ENCODE measurements at regions not wholly inside any gene's neighbourhood (a gene's known extent, or its start where the extent isn't known, plus 50 kb on each side); places are given as distances from the start of the nearest gene placed in this dataset.

DNA sequence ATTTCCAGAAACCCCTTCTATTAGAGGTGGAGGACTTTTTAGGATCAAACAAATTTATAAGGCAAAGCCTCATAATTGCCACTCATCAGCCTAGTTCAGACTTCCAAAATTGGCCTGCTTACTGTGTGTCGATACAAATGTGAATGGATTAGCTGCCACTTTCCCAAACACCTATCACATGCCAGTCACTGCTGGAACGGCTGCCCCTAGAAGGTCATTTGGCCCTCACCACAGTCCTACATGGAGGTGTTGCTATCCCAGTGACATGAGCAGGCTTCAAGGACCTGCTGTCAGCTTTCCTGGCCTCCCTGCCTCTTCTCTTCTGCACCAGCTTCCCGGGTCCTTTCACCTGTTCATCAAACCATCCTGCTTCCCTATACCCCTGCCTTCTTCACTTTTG, 279.2 kb upstream of the SKOR2 start (continued):
- TF ChIP-seq, protein P1, sequence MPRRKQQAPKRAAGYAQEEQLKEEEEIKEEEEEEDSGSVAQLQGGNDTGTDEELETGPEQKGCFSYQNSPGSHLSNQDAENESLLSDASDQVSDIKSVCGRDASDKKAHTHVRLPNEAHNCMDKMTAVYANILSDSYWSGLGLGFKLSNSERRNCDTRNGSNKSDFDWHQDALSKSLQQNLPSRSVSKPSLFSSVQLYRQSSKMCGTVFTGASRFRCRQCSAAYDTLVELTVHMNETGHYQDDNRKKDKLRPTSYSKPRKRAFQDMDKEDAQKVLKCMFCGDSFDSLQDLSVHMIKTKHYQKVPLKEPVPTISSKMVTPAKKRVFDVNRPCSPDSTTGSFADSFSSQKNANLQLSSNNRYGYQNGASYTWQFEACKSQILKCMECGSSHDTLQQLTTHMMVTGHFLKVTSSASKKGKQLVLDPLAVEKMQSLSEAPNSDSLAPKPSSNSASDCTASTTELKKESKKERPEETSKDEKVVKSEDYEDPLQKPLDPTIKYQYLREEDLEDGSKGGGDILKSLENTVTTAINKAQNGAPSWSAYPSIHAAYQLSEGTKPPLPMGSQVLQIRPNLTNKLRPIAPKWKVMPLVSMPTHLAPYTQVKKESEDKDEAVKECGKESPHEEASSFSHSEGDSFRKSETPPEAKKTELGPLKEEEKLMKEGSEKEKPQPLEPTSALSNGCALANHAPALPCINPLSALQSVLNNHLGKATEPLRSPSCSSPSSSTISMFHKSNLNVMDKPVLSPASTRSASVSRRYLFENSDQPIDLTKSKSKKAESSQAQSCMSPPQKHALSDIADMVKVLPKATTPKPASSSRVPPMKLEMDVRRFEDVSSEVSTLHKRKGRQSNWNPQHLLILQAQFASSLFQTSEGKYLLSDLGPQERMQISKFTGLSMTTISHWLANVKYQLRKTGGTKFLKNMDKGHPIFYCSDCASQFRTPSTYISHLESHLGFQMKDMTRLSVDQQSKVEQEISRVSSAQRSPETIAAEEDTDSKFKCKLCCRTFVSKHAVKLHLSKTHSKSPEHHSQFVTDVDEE (CRISPR knock-in tag; IDR thresholded peaks at IDR 0.05), result no peak

DNA sequence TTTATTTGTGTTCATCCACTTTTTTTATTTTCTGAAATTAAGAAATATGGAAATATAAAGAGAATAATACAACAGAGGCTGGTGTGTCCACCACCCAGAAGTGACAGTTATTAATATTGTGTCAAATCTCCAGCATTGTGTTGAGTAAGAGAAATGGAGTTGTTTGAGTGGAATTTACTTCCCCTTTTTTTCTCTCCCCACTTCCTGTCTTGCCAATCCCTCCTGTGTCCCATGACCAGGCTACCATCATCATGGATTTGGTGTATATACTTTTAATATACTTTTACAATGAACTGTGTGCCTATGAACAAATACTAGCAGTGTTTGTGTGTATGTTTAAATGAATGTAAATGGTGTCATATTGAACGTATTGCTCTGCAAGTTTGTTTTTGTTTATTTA, 276.9 kb upstream of the SKOR2 start:
- no peak for TF ChIP-seq RARB (CRISPR knock-in tag; IDR thresholded peaks at IDR 0.05)
- no peak for TF ChIP-seq OSR1 (CRISPR knock-in tag; IDR thresholded peaks at IDR 0.05)
- TF ChIP-seq, protein P2, sequence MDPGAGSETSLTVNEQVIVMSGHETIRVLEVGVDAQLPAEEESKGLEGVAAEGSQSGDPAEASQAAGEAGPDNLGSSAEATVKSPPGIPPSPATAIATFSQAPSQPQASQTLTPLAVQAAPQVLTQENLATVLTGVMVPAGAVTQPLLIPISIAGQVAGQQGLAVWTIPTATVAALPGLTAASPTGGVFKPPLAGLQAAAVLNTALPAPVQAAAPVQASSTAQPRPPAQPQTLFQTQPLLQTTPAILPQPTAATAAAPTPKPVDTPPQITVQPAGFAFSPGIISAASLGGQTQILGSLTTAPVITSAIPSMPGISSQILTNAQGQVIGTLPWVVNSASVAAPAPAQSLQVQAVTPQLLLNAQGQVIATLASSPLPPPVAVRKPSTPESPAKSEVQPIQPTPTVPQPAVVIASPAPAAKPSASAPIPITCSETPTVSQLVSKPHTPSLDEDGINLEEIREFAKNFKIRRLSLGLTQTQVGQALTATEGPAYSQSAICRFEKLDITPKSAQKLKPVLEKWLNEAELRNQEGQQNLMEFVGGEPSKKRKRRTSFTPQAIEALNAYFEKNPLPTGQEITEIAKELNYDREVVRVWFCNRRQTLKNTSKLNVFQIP (CRISPR knock-in tag; IDR thresholded peaks at IDR 0.05; ENCODE audit: borderline replicate concordance, low read depth), result no peak
- no peak for TF ChIP-seq ZNF8 (CRISPR knock-in tag; IDR thresholded peaks at IDR 0.05)
- TF ChIP-seq ZNF70 (CRISPR knock-in tag; IDR thresholded peaks at IDR 0.05), result no peak
- no peak for TF ChIP-seq PPARA (CRISPR knock-in tag; IDR thresholded peaks at IDR 0.05; ENCODE audit: borderline replicate concordance)
- TF ChIP-seq, protein P3, sequence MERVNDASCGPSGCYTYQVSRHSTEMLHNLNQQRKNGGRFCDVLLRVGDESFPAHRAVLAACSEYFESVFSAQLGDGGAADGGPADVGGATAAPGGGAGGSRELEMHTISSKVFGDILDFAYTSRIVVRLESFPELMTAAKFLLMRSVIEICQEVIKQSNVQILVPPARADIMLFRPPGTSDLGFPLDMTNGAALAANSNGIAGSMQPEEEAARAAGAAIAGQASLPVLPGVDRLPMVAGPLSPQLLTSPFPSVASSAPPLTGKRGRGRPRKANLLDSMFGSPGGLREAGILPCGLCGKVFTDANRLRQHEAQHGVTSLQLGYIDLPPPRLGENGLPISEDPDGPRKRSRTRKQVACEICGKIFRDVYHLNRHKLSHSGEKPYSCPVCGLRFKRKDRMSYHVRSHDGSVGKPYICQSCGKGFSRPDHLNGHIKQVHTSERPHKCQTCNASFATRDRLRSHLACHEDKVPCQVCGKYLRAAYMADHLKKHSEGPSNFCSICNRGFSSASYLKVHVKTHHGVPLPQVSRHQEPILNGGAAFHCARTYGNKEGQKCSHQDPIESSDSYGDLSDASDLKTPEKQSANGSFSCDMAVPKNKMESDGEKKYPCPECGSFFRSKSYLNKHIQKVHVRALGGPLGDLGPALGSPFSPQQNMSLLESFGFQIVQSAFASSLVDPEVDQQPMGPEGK (CRISPR knock-in tag; IDR thresholded peaks at IDR 0.05; ENCODE audit: borderline replicate concordance), result no peak
- TF ChIP-seq TOX (CRISPR knock-in tag; IDR thresholded peaks at IDR 0.05; ENCODE audit: borderline replicate concordance), result no peak
- TF ChIP-seq GLIS3 (CRISPR knock-in tag; IDR thresholded peaks at IDR 0.05), result no peak
- TF ChIP-seq, protein P1 (CRISPR knock-in tag; IDR thresholded peaks at IDR 0.05), result no peak
- no peak for TF ChIP-seq ZFP3 (CRISPR knock-in tag; IDR thresholded peaks at IDR 0.05)
- TF ChIP-seq BACH2 (CRISPR knock-in tag; IDR thresholded peaks at IDR 0.05; ENCODE audit: borderline replicate concordance), result no peak
- TF ChIP-seq TCF4 (CRISPR knock-in tag; IDR thresholded peaks at IDR 0.05; ENCODE audit: borderline replicate concordance), result no peak
- no peak for TF ChIP-seq ARNTL (CRISPR knock-in tag; IDR thresholded peaks at IDR 0.05; ENCODE audit: borderline replicate concordance, low read depth)
- no peak for TF ChIP-seq ZFP30 (CRISPR knock-in tag; IDR thresholded peaks at IDR 0.05)
- TF ChIP-seq CSDC2 (CRISPR knock-in tag; IDR thresholded peaks at IDR 0.05), result no peak
- TF ChIP-seq ESRRG (CRISPR knock-in tag; IDR thresholded peaks at IDR 0.05), result no peak
- TF ChIP-seq, protein P4, sequence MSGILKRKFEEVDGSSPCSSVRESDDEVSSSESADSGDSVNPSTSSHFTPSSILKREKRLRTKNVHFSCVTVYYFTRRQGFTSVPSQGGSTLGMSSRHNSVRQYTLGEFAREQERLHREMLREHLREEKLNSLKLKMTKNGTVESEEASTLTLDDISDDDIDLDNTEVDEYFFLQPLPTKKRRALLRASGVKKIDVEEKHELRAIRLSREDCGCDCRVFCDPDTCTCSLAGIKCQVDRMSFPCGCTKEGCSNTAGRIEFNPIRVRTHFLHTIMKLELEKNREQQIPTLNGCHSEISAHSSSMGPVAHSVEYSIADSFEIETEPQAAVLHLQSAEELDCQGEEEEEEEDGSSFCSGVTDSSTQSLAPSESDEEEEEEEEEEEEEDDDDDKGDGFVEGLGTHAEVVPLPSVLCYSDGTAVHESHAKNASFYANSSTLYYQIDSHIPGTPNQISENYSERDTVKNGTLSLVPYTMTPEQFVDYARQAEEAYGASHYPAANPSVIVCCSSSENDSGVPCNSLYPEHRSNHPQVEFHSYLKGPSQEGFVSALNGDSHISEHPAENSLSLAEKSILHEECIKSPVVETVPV (CRISPR knock-in tag; IDR thresholded peaks at IDR 0.05), result no peak
- TF ChIP-seq ZNF565 (CRISPR knock-in tag; conservative IDR thresholded peaks at IDR 0.05; ENCODE audit: low read depth), result no peak
- ATAC-seq, result no peak

DNA sequence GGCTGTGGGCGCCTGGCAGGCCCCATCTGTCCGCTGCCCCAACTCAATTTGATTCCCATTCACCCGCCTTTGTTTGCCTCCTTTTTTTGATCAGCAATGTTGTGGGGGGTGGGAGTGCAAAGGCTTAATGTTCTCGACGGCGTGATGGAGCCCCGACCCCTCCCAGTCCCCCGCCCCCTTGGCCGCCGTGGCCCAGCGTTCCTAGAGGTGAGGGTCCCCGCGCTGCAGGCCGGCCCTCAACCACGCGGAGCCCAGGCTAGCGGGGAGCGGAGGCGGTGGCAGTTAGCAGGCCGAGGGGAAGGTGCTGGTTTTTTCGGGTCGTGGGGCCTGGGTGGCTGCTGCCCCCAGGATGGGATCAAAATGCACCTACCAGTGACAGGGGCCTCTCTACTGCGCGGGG, 274.7 kb upstream of the SKOR2 start:
- TF ChIP-seq ZNF8 (CRISPR knock-in tag; IDR thresholded peaks at IDR 0.05), result no peak
- TF ChIP-seq ZC3H10 (CRISPR knock-in tag; IDR thresholded peaks at IDR 0.05), result no peak
- TF ChIP-seq BACH2 (CRISPR knock-in tag; IDR thresholded peaks at IDR 0.05; ENCODE audit: borderline replicate concordance), result no peak
- TF ChIP-seq ZNF70 (CRISPR knock-in tag; IDR thresholded peaks at IDR 0.05), result no peak
- TF ChIP-seq, protein P2 (CRISPR knock-in tag; IDR thresholded peaks at IDR 0.05; ENCODE audit: borderline replicate concordance, low read depth), result no peak
- TF ChIP-seq CSDC2 (CRISPR knock-in tag; IDR thresholded peaks at IDR 0.05), result no peak
- no peak for ATAC-seq
